HEK293 (cell line): ENCODE measurements at regions not wholly inside any gene's neighbourhood (a gene's known extent, or its start where the extent isn't known, plus 50 kb on each side); places are given as distances from the start of the nearest gene placed in this dataset.

ENCODE experiments used
- BCL11B ChIP-seq: fragments of 450-650 bp; formaldehyde crosslinking; IDR thresholded peaks from 2 replicates; pipeline ENCODE4 v1.5.1; 2016; ENCODE audit warnings: low read depth, missing biosample characterization, missing genetic modification characterization
- KLF16 ChIP-seq: fragments of 450-650 bp; formaldehyde crosslinking; IDR thresholded peaks from 2 replicates; pipeline ENCODE4 v1.5.1; 2017; ENCODE audit warnings: missing biosample characterization, missing genetic modification characterization
- ZEB2 ChIP-seq: fragments of 450-650 bp; formaldehyde crosslinking; IDR thresholded peaks from 2 replicates; pipeline ENCODE4 v1.5.1; 2016; ENCODE audit warnings: missing biosample characterization, missing genetic modification characterization
- ZNF549 ChIP-seq: fragments of 450-650 bp; IDR thresholded peaks from 2 replicates; pipeline ENCODE4 v1.5.1; 2018; ENCODE audit warnings: missing biosample characterization, missing genetic modification characterization, mild to moderate bottlenecking, inconsistent platforms, moderate library complexity
- TF ChIP-seq, protein P1 (sequence below): fragments of 450-650 bp; formaldehyde crosslinking; IDR thresholded peaks from 2 replicates; pipeline ENCODE4 v1.5.1; 2016; ENCODE audit warnings: missing biosample characterization, missing genetic modification characterization, low read depth

DNA sequence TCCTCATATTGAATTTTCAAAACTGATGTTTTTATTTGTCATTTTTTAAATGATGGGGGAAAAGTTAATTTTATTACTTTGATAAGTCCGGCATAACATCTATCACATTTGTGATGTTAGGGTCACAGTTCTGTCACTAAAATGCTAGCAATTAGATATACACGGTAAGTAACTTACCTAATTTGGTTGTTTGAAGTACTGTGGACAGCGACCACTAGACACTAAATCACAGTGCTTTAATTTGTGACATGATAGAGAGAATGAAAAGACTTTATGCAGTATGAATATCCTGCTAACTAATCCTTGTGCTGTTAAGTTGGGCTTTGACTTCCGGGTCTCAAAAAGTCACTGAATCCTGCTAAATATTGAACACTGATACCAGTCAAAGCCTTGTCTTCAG, 857.3 kb upstream of the KCND2 start:
- TF ChIP-seq, protein P1, sequence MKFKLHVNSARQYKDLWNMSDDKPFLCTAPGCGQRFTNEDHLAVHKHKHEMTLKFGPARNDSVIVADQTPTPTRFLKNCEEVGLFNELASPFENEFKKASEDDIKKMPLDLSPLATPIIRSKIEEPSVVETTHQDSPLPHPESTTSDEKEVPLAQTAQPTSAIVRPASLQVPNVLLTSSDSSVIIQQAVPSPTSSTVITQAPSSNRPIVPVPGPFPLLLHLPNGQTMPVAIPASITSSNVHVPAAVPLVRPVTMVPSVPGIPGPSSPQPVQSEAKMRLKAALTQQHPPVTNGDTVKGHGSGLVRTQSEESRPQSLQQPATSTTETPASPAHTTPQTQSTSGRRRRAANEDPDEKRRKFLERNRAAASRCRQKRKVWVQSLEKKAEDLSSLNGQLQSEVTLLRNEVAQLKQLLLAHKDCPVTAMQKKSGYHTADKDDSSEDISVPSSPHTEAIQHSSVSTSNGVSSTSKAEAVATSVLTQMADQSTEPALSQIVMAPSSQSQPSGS (tag by site-specific recombination): no peak
- TF ChIP-seq ZEB2 (tag by site-specific recombination) (no peak), BCL11B (tag by site-specific recombination) (no peak), KLF16 (tag by site-specific recombination) (no peak), ZNF549 (tag by site-specific recombination) (no peak)
